Upper lobe of left lung (tissue), 6 donors: ENCODE measurements at regions not wholly inside any gene's neighbourhood (a gene's known extent, or its start where the extent isn't known, plus 50 kb on each side); places are given as distances from the start of the nearest gene placed in this dataset.
"Not testable (repeated sequence)": the region's sequence is repeated elsewhere in the genome, so short reads cannot be mapped to it uniquely, and the experiment has no call there.

Experiments
- ATAC-seq, 2 donors: fragments of 200-7000 bp; cut with Tn5 transposase; one replicate each; pipeline ENCODE4 v1.9.1; 2022; ENCODE audit warnings: mild to moderate bottlenecking in 2 of 2, moderate library complexity in 2 of 2; ENCODE audit not compliant: low FRiP score in 2 of 2
- DNase-seq, 2 donors: peaks; one replicate each; pipeline ENCODE4 v3.0.0-alpha.2; 2019 to 2020
- H3K27ac ChIP-seq, 4 donors: fragments of 200-600 bp; sonication (generic); one replicate each; pipeline ENCODE4 v1.5.1; 2016 to 2019
- H3K27me3 ChIP-seq, 4 donors: fragments of 200-600 bp; sonication (generic); one replicate each; pipeline ENCODE4 v1.5.1; 2017 to 2019
- H3K36me3 ChIP-seq, 4 donors: fragments of 200-600 bp; sonication (generic); one replicate each; pipeline ENCODE4 v1.5.1; 2016 to 2019
- H3K4me1 ChIP-seq, 4 donors: fragments of 200-600 bp; sonication (generic); one replicate each; pipeline ENCODE4 v1.5.1; 2018 to 2019
- H3K4me3 ChIP-seq, 4 donors: fragments of 200-600 bp; sonication (generic); one replicate each; pipeline ENCODE4 v1.5.1; 2017 to 2019; ENCODE audit warnings: mild to moderate bottlenecking in 2 of 4, moderate library complexity in 1 of 4
- H3K9me3 ChIP-seq, 4 donors: fragments of 200-600 bp; sonication (generic); one replicate each; pipeline ENCODE4 v1.5.1; 2018 to 2019
- EP300 ChIP-seq, 4 donors: sonication (generic); formaldehyde crosslinking; IDR thresholded peaks; one replicate each; pipeline ENCODE4 v1.5.1; 2017; ENCODE audit warnings: antibody characterized with exemption in 4 of 4, control low read depth in 2 of 4
- POLR2A ChIP-seq, 4 donors: fragments of 450-650 bp; IDR thresholded peaks; one replicate each; pipeline ENCODE4 v1.5.1; 2016 to 2017; ENCODE audit warnings: antibody characterized with exemption in 4 of 4, mild to moderate bottlenecking in 2 of 4
- POLR2AphosphoS5 ChIP-seq, 2 donors: sonication (generic); formaldehyde crosslinking; IDR thresholded peaks; one replicate each; pipeline ENCODE4 v1.5.1; 2017; ENCODE audit warnings: antibody characterized with exemption in 2 of 2
- WGBS, 2 donors: methylation state at CpG; one replicate each; pipeline ENCODE4 v1.1.5; 2017 to 2018; 5-methylcytosine and 5-hydroxymethylcytosine counted together
- TF ChIP-seq, protein P1 (sequence below), 6 experiments: fragments of 450-650 bp in 4 of 6; fragments of 200-600 bp in 2 of 6; sonication (generic) in 2 of 6; IDR thresholded peaks; one replicate each; pipeline ENCODE4 v1.5.1; 2016 to 2019; ENCODE audit warnings: antibody characterized with exemption in 6 of 6
- donor health status: DM: no; HTN: no; CAD: no; lungs with moderate emphysema.
- donor health status: DM: no; HTN: yes; CAD: no; lungs with severe emphysema.

DNA sequence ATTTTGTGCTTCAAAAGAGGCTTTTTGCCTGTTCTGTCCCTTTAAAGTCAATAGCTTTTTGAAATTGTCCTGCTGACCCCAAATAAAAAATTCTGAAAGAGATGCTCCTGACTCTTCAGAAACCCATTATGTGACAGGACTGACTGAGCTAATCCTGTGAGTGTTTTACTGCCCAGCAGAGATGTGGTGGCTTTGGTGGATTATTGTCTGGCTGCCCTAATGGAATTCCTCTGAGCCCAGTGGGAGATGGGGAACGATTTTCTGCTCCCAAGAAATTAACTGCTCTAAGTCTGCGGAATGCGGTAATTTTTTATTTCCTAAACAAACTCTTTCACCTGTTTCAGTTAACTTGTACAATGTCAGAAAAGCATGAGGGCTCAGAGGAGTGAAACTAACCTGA is 258.2 kb downstream of the IKZF2 start:
- Histone ChIP-seq H3K27ac (no peak overlapping the region), H3K27me3 (no peaks in the 10 kb centered on the region), H3K4me1 (no peaks in the 10 kb centered on the region), H3K9me3 (no peaks in the 10 kb centered on the region), H3K36me3 (no peaks in the 10 kb centered on the region), H3K4me3 (no peak overlapping the region)
- no peak for ATAC-seq
- no peak for TF ChIP-seq POLR2AphosphoS5 (IDR thresholded peaks at IDR 0.05)
- no peak for TF ChIP-seq EP300 (IDR thresholded peaks at IDR 0.05)
- TF ChIP-seq POLR2A (IDR thresholded peaks at IDR 0.05), result no peak
- WGBS, 2 donors, result 70 to 86% methylated on average over 3 of the region's 3 CpGs
- no peak for DNase-seq

DNA sequence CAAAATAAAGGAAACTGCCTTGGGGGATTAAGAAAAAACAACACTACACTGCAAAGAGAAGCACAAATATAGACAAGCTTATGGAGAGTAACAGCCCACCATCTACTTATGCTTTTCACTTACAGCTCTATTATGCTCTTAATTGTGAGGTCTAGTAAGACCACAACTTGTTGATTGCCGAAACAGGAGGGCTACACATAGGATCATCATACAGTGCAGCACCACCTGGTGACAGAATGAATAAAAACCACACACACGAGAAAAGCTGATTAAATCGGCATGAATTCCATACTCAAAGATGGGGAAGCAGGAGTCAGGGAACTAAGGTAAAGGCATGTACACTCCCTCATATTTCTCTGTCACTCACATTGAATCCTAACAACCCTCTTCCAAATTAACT is 259.2 kb downstream of the IKZF2 start:
- Histone ChIP-seq H3K36me3 (no peaks in the 10 kb centered on the region), H3K27me3 (no peaks in the 10 kb centered on the region), H3K27ac (no peak overlapping the region), H3K4me1 (no peaks in the 10 kb centered on the region), H3K4me3 (no peak overlapping the region), H3K9me3 (no peaks in the 10 kb centered on the region)
- DNase-seq (no peak), ATAC-seq (no peak)
- no peak for TF ChIP-seq POLR2A (IDR thresholded peaks at IDR 0.05)
- no peak for TF ChIP-seq EP300 (IDR thresholded peaks at IDR 0.05)
- TF ChIP-seq POLR2AphosphoS5 (IDR thresholded peaks at IDR 0.05), result no peak
- TF ChIP-seq, protein P1, sequence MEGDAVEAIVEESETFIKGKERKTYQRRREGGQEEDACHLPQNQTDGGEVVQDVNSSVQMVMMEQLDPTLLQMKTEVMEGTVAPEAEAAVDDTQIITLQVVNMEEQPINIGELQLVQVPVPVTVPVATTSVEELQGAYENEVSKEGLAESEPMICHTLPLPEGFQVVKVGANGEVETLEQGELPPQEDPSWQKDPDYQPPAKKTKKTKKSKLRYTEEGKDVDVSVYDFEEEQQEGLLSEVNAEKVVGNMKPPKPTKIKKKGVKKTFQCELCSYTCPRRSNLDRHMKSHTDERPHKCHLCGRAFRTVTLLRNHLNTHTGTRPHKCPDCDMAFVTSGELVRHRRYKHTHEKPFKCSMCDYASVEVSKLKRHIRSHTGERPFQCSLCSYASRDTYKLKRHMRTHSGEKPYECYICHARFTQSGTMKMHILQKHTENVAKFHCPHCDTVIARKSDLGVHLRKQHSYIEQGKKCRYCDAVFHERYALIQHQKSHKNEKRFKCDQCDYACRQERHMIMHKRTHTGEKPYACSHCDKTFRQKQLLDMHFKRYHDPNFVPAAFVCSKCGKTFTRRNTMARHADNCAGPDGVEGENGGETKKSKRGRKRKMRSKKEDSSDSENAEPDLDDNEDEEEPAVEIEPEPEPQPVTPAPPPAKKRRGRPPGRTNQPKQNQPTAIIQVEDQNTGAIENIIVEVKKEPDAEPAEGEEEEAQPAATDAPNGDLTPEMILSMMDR (IDR thresholded peaks at IDR 0.05), result no peak
- WGBS, 2 donors, result 42 to 54% methylated on average over 3 of the region's 3 CpGs

DNA sequence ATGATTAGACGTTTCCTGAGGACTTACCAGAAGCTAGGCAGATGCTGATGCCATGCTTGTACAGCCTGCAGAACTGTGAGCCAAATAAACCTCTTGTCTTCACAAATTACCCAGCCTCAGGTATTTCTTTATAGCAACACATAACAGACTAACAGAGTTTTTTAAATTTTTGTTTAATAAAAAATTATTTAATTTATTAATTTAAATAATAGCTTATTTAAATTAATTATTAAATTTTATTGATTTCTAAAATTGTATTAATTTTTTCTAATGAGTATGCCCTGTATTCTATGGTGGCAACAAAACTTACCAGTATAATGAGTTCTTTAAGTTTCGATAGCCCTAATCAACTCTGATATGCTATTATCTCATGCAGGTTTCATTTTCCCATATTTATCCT is 259.8 kb downstream of the IKZF2 start:
- no peaks in the 10 kb centered on the region for H3K36me3 ChIP-seq
- H3K27ac ChIP-seq, result no peak overlapping the region
- DNase-seq (no peak), ATAC-seq (no peak)
- H3K27me3 ChIP-seq, result no peaks in the 10 kb centered on the region
- H3K4me3 ChIP-seq, result no peak overlapping the region
- no peaks in the 10 kb centered on the region for H3K4me1 ChIP-seq
- WGBS, 2 donors, result 64 to 74% methylated on average over 2 of the region's 2 CpGs
- TF ChIP-seq, protein P1 (IDR thresholded peaks at IDR 0.05), result no peak
- TF ChIP-seq EP300 (IDR thresholded peaks at IDR 0.05) (no peak), POLR2AphosphoS5 (IDR thresholded peaks at IDR 0.05) (no peak), POLR2A (IDR thresholded peaks at IDR 0.05) (no peak)
- peaks cover 0 to under 1% (median 0%) of the 10 kb centered on the region in 4 donors for H3K9me3 ChIP-seq

DNA sequence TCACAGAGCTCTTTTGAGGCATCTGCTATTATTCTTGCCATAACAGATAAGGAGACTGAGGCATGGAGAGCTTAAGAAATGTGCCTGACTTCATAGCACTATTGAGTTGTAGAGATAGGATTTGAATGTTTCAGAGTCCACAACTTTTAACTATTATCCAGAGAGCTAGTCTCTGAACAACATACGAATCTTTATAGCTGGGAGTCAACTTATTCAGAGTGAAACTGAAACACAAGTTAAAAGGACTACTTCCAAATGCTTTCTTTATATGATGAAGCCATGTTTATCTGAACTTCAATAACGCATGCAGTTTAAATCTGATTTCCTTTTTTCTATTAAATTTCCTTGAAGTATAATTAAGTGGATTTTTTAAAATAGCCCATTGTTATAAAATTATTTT is 268.8 kb downstream of the IKZF2 start:
- ATAC-seq (no peak), DNase-seq (no peak)
- Histone ChIP-seq H3K27ac (no peak overlapping the region), H3K4me1 (no peaks in the 10 kb centered on the region), H3K4me3 (no peak overlapping the region), H3K9me3 (peaks cover 0 to 6% (median 4%) of the 10 kb centered on the region in 4 donors), H3K27me3 (no peaks in the 10 kb centered on the region), H3K36me3 (no peaks in the 10 kb centered on the region)
- WGBS, 2 donors, result 70 to 91% methylated on average over 2 of the region's 2 CpGs
- no peak for TF ChIP-seq POLR2A (IDR thresholded peaks at IDR 0.05)
- TF ChIP-seq, protein P1 (IDR thresholded peaks at IDR 0.05), result no peak

DNA sequence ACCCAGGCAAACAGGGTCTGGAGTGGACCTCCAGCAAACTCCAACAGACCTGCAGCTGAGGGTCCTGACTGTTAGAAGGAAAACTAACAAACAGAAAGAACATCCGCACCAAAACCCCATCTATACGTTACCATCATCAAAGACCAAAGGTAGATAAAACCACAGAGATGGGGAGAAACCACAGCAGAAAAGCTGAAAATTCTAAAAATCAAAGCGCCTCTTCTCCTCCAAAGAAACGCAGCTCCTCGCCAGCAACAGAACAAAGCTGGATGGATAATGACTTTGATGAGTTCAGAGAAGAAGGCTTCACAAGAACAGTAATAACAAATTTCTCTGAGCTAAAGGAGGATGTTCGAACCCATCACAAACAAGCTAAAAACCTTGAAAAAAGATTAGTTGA is 274.9 kb downstream of the IKZF2 start:
- H3K36me3 ChIP-seq, ATAC-seq, H3K9me3 ChIP-seq, H3K27ac ChIP-seq, H3K27me3 ChIP-seq, DNase-seq, H3K4me1 ChIP-seq, H3K4me3 ChIP-seq: not testable (repeated sequence)
- WGBS, 2 donors, result 93 to 98% methylated on average over 6 of the region's 6 CpGs

DNA sequence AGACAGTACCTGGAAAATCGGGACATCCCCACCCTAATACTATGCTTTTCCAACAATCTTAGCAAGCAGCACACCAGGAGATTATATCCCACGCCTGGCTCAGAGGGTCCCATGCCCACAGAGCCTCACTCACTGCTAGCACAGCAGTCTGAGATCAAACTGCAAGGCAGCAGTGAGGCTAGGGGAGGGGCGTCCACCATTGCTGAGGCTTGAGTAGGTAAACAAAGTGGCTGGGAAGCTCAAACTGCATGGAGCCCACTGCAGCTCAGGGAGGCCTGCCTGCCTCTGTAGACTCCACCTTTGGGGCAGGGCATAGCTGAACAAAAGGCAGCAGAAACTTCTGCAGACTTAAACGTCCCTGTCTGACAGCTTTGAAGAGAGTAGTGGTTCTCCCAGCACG is 275.5 kb downstream of the IKZF2 start:
- not testable (repeated sequence) for H3K27ac ChIP-seq, ATAC-seq, H3K27me3 ChIP-seq, H3K9me3 ChIP-seq, DNase-seq, H3K36me3 ChIP-seq, H3K4me3 ChIP-seq, H3K4me1 ChIP-seq
- WGBS, 2 donors, result 74% methylated on average over 5 of the region's 5 CpGs; no CpG with 5 or more reads in 1 of the 2 donors
